GM18508 (cell line): ENCODE measurements at regions not wholly inside any gene's neighbourhood (a gene's known extent, or its start where the extent isn't known, plus 50 kb on each side); places are given as distances from the start of the nearest gene placed in this dataset.
"Not testable (repeated sequence)": the region's sequence is repeated elsewhere in the genome, so short reads cannot be mapped to it uniquely, and the experiment has no call there.

Experiments
- ATAC-seq: cut with Tn5 transposase; IDR thresholded peaks from one replicate; pipeline ENCODE4 v1.9.1; 2021; ENCODE audit warnings: moderate number of reproducible peaks; ENCODE audit not compliant: insufficient read depth, unreplicated experiment

GRCh38 chr2:236905976-236906375 lies 179.7 kb upstream of the COPS8 start:
- ATAC-seq, result no peak

DNA sequence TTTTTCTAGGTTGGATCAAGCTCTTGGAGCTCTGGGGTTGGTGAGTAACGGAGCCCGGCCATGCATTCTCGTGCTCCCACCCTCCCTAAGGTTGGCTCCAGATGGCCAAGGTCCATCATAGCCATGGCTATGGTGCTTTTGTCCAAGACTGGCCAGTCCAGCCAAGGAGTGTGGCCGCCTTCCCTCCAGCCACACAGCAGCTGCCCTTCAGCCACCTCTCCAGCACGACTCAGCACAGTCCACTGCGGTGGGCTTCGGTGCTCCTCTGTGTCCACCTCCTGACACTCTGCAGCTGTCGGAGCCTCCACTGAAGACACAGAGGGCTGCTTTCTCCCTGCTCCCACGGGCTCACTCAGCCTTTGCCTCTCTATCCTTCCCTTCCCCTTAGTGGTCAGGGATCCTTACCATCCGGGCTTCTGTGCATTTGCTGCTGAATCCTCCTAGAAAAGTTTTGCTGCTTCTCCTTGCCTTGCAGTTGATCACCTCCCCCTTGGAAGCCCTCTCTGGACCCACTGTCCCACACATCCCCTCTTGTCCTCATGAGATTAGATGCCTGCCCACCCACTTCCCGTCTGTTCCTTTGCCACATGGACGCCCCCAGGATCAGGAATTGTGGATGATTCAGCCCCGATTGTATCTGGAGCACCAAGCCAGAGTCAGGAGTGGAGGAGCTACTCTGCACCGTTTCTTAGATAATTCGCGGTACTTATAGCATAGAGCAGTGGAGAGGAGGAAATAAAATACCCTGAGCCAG lies 177.1 kb upstream of the COPS8 start:
- no peak for ATAC-seq

- ATAC-seq, result no peak
These were observed 176.5 kb upstream of the COPS8 start for GRCh38 chr2:236909193-236909504.

DNA sequence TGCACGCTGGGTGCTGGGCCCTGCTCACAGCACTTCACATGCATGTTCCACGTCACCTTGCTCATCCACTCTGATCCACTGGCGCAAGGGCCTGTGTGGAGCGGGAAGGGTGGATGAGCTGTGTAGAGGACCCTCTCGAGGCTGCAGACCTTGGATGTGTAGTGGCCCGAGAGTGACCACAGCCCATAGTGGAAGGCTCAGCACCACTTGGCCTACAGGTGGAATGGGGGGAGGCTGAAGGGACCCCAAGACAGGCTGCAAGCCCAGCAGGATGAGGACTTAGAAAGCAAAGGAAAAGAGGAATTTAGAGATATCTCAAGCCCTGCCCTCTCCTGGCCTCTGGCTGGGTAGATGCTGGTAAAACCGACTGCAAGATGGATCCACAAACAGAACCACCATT lies 175.9 kb upstream of the COPS8 start:
- no peak for ATAC-seq

- no peak for ATAC-seq
These were observed 174.8 kb upstream of the COPS8 start for GRCh38 chr2:236910781-236911495.

GRCh38 chr2:236912326-236913120 lies 173.2 kb upstream of the COPS8 start:
- ATAC-seq, result no peak

GRCh38 chr2:236915186-236915585 lies 170.5 kb upstream of the COPS8 start:
- ATAC-seq, result no peak

GRCh38 chr2:236915726-236916125 lies 170.0 kb upstream of the COPS8 start:
- ATAC-seq, result no peak

DNA sequence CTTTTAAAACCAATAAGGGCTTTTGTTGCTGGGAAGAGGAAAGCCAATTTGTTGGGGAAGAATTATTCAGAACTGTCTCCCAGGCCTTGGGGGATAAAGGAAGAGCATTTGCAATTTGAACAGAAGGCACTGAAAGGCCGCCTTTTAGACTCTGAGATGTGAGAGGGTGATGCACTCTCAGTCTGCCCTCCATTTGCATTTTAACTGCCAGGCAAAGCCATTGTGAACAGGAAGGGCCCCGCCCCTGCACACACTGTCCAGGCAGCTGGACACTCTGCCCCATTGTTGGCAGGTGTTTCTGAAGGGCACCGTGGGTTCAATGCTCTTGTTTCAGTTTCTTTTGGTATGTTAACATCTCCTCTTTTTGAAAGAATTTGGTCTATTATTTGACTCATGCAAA lies 169.5 kb upstream of the COPS8 start:
- ATAC-seq, result no peak

- ATAC-seq, result no peak
These were observed 169.0 kb upstream of the COPS8 start for GRCh38 chr2:236916651-236917050.

- ATAC-seq, result no peak
These were observed 168.5 kb upstream of the COPS8 start for GRCh38 chr2:236917164-236917563.

- ATAC-seq, result no peak
These were observed 167.1 kb upstream of the COPS8 start for GRCh38 chr2:236918545-236918944.

- ATAC-seq, result no peak
These were observed 166.5 kb upstream of the COPS8 start for GRCh38 chr2:236919209-236919608.

DNA sequence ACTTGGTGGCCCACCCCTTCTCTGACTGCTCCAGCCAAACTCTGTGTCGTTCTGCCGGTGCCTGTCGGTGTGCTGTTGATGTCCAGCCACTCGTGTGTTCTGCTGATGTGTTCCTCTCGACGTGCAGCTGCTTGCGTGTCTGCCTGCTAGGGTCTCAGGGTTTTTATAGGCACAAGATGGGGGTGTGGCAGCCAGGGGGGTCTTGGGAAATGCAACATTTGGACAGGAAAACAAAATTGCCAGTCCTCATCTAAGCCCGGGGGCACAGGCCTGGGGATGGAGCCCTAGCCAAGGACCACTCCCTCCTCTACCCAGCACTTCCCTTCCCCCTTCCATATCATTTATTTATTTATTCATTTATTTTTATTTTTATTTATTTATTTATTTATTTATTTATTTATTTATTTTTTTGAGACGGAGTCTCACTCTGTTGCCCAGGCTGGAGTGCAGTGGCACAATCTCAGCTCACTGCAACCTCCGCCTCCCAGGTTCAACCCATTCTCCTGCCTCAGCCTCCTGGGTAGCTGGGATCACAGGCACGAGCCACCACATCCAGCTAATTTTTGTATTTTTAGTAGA lies 165.8 kb upstream of the COPS8 start:
- ATAC-seq, result not testable (repeated sequence)

DNA sequence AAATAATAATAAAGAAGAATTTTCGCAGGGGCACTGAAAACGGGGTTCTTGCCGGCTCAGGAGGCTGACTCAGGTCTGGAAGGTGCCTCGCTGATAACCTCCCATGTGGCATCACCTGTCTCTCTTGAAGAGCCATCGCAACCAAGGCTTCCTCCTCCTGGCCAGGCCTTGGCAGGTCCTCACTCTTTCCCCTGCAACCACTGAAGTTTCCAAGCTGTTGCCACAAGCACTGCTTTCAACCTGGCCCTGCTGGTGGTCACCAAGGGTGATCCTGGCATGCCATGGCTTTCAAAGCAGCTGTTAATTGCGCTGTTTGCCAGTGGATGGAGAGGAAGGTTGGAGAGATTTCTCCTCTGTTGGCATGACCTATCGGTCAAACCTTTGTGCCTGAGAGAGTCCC lies 163.6 kb upstream of the COPS8 start:
- no peak for ATAC-seq

DNA sequence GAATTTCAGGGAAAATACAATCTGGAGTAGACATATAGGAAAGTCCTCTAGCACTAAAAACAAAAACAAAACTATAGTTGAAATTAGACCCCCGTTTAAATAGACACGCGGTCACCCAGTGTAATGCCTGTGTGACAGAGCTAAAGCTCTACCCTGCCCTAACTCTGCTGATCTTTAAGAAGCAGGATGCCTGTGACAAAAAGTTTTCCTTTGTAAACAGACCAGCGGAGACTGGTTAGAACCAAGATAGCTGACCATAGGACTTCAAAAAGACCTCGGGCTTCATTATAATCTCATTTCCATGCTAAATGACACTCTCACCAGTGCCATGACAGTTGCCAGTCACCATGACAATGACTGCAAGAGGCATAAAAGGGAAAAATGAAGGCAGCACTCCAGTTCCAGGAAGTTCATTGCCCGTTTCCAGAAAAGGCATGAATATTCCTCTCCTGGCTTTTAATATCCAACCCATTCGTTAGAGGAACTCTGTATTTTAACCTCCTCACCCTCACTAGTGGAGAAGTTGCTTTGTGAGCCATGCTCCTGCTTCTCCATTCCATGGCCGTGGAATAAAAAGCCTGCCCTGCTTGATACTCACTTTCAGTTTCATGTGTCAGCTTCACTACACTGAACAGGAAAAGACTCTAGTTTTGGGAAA lies 157.2 kb upstream of the COPS8 start:
- ATAC-seq, result no peak

GRCh38 chr2:236932831-236933361 lies 152.8 kb upstream of the COPS8 start:
- no peak for ATAC-seq

GRCh38 chr2:236934166-236934565 lies 151.5 kb upstream of the COPS8 start:
- ATAC-seq, result no peak

DNA sequence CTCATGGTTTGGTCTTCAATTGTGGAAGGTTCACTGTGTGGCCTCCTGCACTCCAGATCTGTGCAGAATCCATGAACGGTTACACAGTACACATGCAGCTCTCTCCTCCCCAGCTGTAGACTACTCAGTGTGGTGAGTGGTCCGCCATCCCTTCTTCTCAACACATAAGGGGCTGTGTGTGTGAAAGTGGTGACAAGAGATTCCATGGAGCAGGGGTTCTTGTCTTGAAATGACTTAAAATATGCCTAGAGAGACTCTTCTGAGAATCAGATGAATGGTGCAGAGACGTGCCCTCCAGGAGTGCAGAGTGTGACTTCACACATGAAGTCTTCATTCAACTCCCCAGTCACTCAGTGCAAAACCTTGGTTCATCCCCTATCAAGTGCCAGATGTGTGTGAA lies 151.0 kb upstream of the COPS8 start:
- ATAC-seq, result no peak

- no peak for ATAC-seq
These were observed 150.6 kb upstream of the COPS8 start for GRCh38 chr2:236935083-236935482.
